ENCODE measurements at regions not wholly inside any gene's neighbourhood (a gene's known extent, or its start where the extent isn't known, plus 50 kb on each side); places are given as distances from the start of the nearest gene placed in this dataset.

DNA sequence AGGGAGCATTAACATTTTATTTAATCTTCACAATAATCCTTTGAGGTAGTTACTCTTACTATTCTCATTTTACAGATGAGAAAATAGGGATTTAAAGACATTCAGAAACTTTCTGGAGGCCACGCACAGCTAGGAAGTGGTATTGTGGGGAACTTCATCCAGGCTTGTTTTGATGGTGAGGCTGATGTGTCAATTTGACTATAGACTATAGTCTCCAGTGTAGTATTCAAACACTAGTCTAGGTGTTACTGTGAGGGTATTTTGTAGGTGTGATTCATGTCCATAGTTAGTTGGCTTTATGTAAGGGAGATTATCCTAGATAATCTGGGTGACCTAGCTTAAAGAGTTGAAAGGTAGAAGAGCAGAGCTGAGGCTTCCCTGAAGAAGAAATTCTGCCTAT, 54.1 kb upstream of the ELL2 start:
- TF ChIP-seq, protein P1, sequence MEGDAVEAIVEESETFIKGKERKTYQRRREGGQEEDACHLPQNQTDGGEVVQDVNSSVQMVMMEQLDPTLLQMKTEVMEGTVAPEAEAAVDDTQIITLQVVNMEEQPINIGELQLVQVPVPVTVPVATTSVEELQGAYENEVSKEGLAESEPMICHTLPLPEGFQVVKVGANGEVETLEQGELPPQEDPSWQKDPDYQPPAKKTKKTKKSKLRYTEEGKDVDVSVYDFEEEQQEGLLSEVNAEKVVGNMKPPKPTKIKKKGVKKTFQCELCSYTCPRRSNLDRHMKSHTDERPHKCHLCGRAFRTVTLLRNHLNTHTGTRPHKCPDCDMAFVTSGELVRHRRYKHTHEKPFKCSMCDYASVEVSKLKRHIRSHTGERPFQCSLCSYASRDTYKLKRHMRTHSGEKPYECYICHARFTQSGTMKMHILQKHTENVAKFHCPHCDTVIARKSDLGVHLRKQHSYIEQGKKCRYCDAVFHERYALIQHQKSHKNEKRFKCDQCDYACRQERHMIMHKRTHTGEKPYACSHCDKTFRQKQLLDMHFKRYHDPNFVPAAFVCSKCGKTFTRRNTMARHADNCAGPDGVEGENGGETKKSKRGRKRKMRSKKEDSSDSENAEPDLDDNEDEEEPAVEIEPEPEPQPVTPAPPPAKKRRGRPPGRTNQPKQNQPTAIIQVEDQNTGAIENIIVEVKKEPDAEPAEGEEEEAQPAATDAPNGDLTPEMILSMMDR (conservative IDR thresholded peaks at IDR 0.05 in 1 of 2, IDR thresholded peaks at IDR 0.05 in 1 of 2; ENCODE audit: extremely low read depth in 1 of 2, insufficient read depth in 1 of 2, low read depth in 1 of 2, low read length in 2 of 2), result no peak
- TF ChIP-seq EZH2 (IDR thresholded peaks at IDR 0.05; ENCODE audit: borderline replicate concordance, low read length), result no peak

Measured in mammary epithelial cell (primary cell).